Trophoblast cell (in vitro differentiated cells and primary cell): ENCODE measurements at regions not wholly inside any gene's neighbourhood (a gene's known extent, or its start where the extent isn't known, plus 50 kb on each side); places are given as distances from the start of the nearest gene placed in this dataset.
A peak's percentile ranks its signal among the peaks of the same experiment; 100 is the strongest.

ENCODE experiments used
- DNase-seq, 2 donors: peaks; one replicate each; pipeline ENCODE4 v3.0.0-alpha.2; 2016
- H2AFZ ChIP-seq: 2 replicates; pipeline ENCODE4 v1.6.1; 2013; ENCODE audit warnings: low read length, moderate library complexity, mild to moderate bottlenecking; ENCODE audit not compliant: insufficient read depth, poor library complexity
- H2AK5ac ChIP-seq: 2 replicates; pipeline ENCODE4 v1.6.1; 2013; ENCODE audit warnings: mild to moderate bottlenecking, low read length
- H2BK120ac ChIP-seq: 2 replicates; pipeline ENCODE4 v1.6.1; 2013; ENCODE audit warnings: low read length, mild to moderate bottlenecking, moderate library complexity; ENCODE audit not compliant: insufficient read depth, poor library complexity
- H2BK12ac ChIP-seq: 2 replicates; pipeline ENCODE4 v1.6.1; 2013; ENCODE audit warnings: mild to moderate bottlenecking, low read length, moderate library complexity
- H2BK5ac ChIP-seq: 2 replicates; pipeline ENCODE4 v1.6.1; 2013; ENCODE audit warnings: low read length, low read depth, moderate library complexity, mild to moderate bottlenecking; ENCODE audit not compliant: poor library complexity
- H3K14ac ChIP-seq: 2 replicates; pipeline ENCODE4 v1.6.1; 2013; ENCODE audit warnings: mild to moderate bottlenecking, low read length
- H3K18ac ChIP-seq: 2 replicates; pipeline ENCODE4 v1.6.1; 2013; ENCODE audit warnings: mild to moderate bottlenecking, low read length
- H3K23ac ChIP-seq: 2 replicates; pipeline ENCODE4 v1.6.1; 2013; ENCODE audit warnings: low read length
- H3K27ac ChIP-seq: 2 replicates; pipeline ENCODE4 v1.5.1; 2013; ENCODE audit warnings: low read depth, mild to moderate bottlenecking, inconsistent platforms, low read length, moderate library complexity
- H3K27me3 ChIP-seq: 2 replicates; pipeline ENCODE4 v1.6.1; 2013; ENCODE audit warnings: inconsistent platforms, mild to moderate bottlenecking, low read length, moderate library complexity; ENCODE audit not compliant: insufficient read depth
- H3K36me3 ChIP-seq, 2 experiments: 1 replicate in 1 of 2; 2 replicates in 1 of 2; pipeline ENCODE4 v1.6.1; 2013; ENCODE audit warnings: low read length in 2 of 2, mild to moderate bottlenecking in 2 of 2, moderate library complexity in 1 of 2; ENCODE audit not compliant: insufficient read depth in 2 of 2, control insufficient read depth in 1 of 2
- H3K4ac ChIP-seq: 2 replicates; pipeline ENCODE4 v1.6.1; 2013; ENCODE audit warnings: low read depth, mild to moderate bottlenecking, low read length, moderate library complexity
- H3K4me1 ChIP-seq, 2 experiments: 1 replicate in 1 of 2; 2 replicates in 1 of 2; pipeline ENCODE4 v1.6.1; 2013; ENCODE audit warnings: low read length in 2 of 2, mild to moderate bottlenecking in 2 of 2, moderate library complexity in 1 of 2; ENCODE audit not compliant: insufficient read depth in 2 of 2, control insufficient read depth in 1 of 2
- H3K4me2 ChIP-seq: 2 replicates; pipeline ENCODE4 v1.6.1; 2013; ENCODE audit warnings: inconsistent platforms, mild to moderate bottlenecking, low read length, moderate library complexity
- H3K4me3 ChIP-seq: 2 replicates; pipeline ENCODE4 v1.5.1; 2013; ENCODE audit warnings: mild to moderate bottlenecking, low read depth, low read length, inconsistent platforms
- H3K79me1 ChIP-seq: one replicate; pipeline ENCODE4 v1.6.1; 2013; ENCODE audit warnings: low read length
- H3K79me2 ChIP-seq: 2 replicates; pipeline ENCODE4 v1.6.1; 2013; ENCODE audit warnings: low read length, mild to moderate bottlenecking; ENCODE audit not compliant: control insufficient read depth, insufficient read depth, poor library complexity
- H3K9ac ChIP-seq: 2 replicates; pipeline ENCODE4 v1.6.1; 2013; ENCODE audit warnings: mild to moderate bottlenecking, low read length
- H3K9me3 ChIP-seq: 2 replicates; pipeline ENCODE4 v1.6.1; 2013; ENCODE audit warnings: low read depth, mild to moderate bottlenecking, control low read depth, inconsistent platforms, low read length; ENCODE audit not compliant: insufficient read depth
- H4K12ac ChIP-seq: 2 replicates; pipeline ENCODE4 v1.6.1; 2013; ENCODE audit warnings: low read depth, mild to moderate bottlenecking, low read length, moderate library complexity
- H4K8ac ChIP-seq: 2 replicates; pipeline ENCODE4 v1.6.1; 2013; ENCODE audit warnings: low read depth, mild to moderate bottlenecking, low read length, moderate library complexity
- H4K91ac ChIP-seq: one replicate; pipeline ENCODE4 v1.6.1; 2013; ENCODE audit warnings: low read depth, mild to moderate bottlenecking, low read length, moderate library complexity
- WGBS: extraction: QIAGEN DNeasy Blood & Tissue Kit; methylation state at CpG from one replicate; pipeline ENCODE4 v1.1.7; 2013; ENCODE audit warnings: missing lambda C conversion rate; ENCODE audit not compliant: insufficient read length, insufficient coverage; ENCODE audit errors: extremely low coverage; 5-methylcytosine and 5-hydroxymethylcytosine counted together

GRCh38 chr5:143572671-143573070 lies 169.2 kb upstream of the NR3C1 start:
- Histone ChIP-seq H3K27me3 (no peaks in the 10 kb centered on the region), H3K9me3 (no peaks in the 10 kb centered on the region), H2BK12ac (no peak overlapping the region), H3K79me1 (no peaks in the 10 kb centered on the region), H3K27ac (no peak overlapping the region), H3K18ac (no peak overlapping the region), H3K4me1 (no peaks in the 10 kb centered on the region), H4K91ac (no peak overlapping the region), H3K9ac (no peak overlapping the region), H3K23ac (no peak overlapping the region), H3K79me2 (no peaks in the 10 kb centered on the region), H2AFZ (no peak overlapping the region), H3K4me2 (no peak overlapping the region), H2BK120ac (no peak overlapping the region), H3K14ac (no peak overlapping the region), H3K4ac (no peak overlapping the region), H3K36me3 (no peaks in the 10 kb centered on the region), H4K12ac (no peak overlapping the region), H2BK5ac (no peak overlapping the region), H3K4me3 (no peak overlapping the region), H2AK5ac (no peak overlapping the region), H4K8ac (no peak overlapping the region)
- no CpG with 5 or more reads among the region's 5 CpGs for WGBS
- no peak for DNase-seq

DNA sequence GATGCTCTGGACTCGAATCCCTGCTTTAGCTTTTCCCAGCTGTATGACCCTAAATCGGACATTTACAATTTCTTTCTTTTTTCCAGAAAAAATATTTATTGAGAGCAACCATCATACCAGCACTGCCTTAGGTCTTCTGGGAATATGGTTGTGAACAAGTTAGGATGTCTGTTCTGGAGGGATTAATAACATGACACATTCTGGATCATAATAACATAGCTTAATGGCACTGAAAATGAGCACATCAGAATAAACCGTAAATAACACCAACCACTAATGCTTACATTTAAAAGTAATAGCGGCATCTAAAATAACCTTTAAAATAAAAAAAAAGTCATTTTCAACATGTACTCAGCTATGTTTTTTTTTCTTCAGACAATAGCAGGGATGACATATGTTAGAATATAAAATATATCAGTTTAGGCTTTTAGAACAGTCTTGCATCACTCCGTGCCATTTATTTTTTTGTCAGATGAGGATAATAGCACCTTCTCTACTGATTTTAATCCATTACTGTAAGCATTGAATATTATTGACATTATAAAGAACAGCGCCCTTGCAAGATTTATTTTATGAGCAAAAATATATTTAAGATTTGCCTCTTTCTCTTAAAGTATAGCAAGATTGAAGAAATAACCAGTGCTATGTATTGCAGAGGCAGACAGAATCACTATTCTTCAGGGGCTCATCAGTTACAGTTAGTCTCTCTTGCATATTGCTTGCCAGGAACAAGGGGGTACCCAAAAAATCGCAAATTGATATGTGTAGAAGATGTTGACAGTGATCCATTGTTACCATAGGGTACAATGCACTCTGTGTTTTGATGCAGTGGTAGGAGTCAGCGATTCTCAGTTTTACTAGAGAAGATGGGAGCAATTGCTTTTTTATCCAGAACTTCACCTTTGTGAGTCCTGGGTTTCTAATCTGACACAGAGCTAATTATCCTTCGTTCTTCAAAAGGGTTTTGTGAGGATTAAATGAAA lies 168.4 kb upstream of the NR3C1 start:
- H3K9me3 ChIP-seq = no peaks in the 10 kb centered on the region
- H3K4me3 ChIP-seq = no peak overlapping the region
- no peak overlapping the region for H3K18ac ChIP-seq
- no peak overlapping the region for H2BK12ac ChIP-seq
- no peaks in the 10 kb centered on the region for H3K79me2 ChIP-seq
- H3K9ac ChIP-seq = no peak overlapping the region
- no peaks in the 10 kb centered on the region for H3K79me1 ChIP-seq
- no peak overlapping the region for H2BK120ac ChIP-seq
- no peak overlapping the region for H3K14ac ChIP-seq
- H2AK5ac ChIP-seq = no peak overlapping the region
- H3K4me2 ChIP-seq = no peak overlapping the region
- WGBS = no CpG with 5 or more reads among the region's 9 CpGs
- H3K23ac ChIP-seq = no peak overlapping the region
- no peak overlapping the region for H4K91ac ChIP-seq
- H3K36me3 ChIP-seq = no peaks in the 10 kb centered on the region
- H3K27me3 ChIP-seq = no peaks in the 10 kb centered on the region
- no peak for DNase-seq
- no peak overlapping the region for H3K4ac ChIP-seq
- no peaks in the 10 kb centered on the region for H3K4me1 ChIP-seq
- no peak overlapping the region for H4K12ac ChIP-seq
- H2BK5ac ChIP-seq = no peak overlapping the region
- no peak overlapping the region for H4K8ac ChIP-seq
- H2AFZ ChIP-seq = no peak overlapping the region
- H3K27ac ChIP-seq = no peak overlapping the region

DNA sequence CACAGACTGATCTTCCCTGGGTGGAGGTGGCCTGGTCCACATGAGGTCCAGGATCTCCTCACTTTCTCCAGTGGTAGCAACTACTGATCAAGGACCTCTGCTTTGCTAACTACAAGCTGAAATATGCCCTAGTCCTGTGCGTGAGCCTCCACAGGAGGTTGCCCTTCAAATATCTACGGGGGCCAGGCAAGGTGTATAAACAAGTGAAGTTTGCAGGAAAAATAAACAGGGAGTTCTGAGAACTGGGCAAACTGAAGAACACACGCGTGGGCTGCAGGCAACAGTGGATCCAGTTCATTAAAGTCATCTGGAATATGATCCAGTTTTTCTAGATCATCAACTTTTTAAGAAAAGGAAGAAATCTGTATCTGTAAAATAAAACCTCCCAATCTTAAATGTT lies 167.5 kb upstream of the NR3C1 start:
- H3K9ac ChIP-seq = no peak overlapping the region
- H2BK12ac ChIP-seq = no peak overlapping the region
- no peak overlapping the region for H3K23ac ChIP-seq
- H3K4me1 ChIP-seq = no peaks in the 10 kb centered on the region
- no peak overlapping the region for H2AFZ ChIP-seq
- no peak overlapping the region for H4K8ac ChIP-seq
- H4K12ac ChIP-seq = no peak overlapping the region
- no peak for DNase-seq
- H3K14ac ChIP-seq = no peak overlapping the region
- no peak overlapping the region for H4K91ac ChIP-seq
- no peaks in the 10 kb centered on the region for H3K36me3 ChIP-seq
- no peak overlapping the region for H3K4me3 ChIP-seq
- no peak overlapping the region for H2BK5ac ChIP-seq
- H3K4me2 ChIP-seq = no peak overlapping the region
- H3K9me3 ChIP-seq = no peaks in the 10 kb centered on the region
- no peaks in the 10 kb centered on the region for H3K79me1 ChIP-seq
- no peak overlapping the region for H2AK5ac ChIP-seq
- no peaks in the 10 kb centered on the region for H3K79me2 ChIP-seq
- H2BK120ac ChIP-seq = no peak overlapping the region
- H3K27me3 ChIP-seq = no peaks in the 10 kb centered on the region
- no CpG with 5 or more reads among the region's 4 CpGs for WGBS
- H3K27ac ChIP-seq = no peak overlapping the region
- no peak overlapping the region for H3K4ac ChIP-seq
- H3K18ac ChIP-seq = no peak overlapping the region

DNA sequence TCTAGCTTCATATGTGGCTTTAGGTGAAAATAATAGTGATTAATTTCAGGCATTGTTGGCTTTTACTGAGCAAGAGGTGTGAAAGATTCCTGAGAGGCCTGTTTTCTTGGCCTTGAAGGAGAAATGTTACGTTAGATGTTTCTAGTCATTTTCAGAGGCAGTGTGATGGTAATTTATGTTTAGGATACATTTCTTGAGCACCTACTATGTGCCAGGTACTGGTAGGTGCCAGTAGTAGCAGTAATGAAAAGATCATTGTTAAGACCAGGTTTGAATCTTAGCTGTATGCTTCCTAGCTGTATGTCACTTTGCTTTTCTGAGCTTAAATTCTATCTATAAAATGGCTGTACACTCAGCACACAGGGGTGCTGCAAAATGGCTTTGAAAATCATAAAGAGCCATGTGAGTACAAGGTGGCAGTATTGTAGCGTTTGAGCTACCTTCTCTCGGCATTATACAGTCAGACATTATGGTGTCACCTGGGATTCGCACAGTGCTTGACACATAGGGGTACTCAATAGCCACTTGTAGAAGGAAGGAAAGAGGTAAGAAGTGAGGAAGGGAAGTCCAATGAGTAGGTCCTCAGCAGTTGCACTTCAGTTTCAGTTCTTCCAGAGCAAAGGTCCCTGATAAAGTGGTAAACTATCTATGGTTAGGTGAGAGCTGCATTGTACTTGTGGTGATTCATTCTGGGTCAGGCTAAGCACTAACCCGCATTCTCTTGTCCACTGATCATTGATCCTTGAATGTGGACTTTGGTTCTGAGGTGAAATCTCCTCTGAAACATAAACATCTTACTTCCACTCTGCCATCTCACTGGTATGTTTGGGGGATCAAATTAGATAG lies 166.5 kb upstream of the NR3C1 start:
- no peaks in the 10 kb centered on the region for H3K27me3 ChIP-seq
- H2AFZ ChIP-seq = no peak overlapping the region
- no peak overlapping the region for H3K4ac ChIP-seq
- H3K79me2 ChIP-seq = no peaks in the 10 kb centered on the region
- no peaks in the 10 kb centered on the region for H3K79me1 ChIP-seq
- no peak overlapping the region for H4K12ac ChIP-seq
- no peak overlapping the region for H4K8ac ChIP-seq
- H4K91ac ChIP-seq = no peak overlapping the region
- H3K36me3 ChIP-seq = no peaks in the 10 kb centered on the region
- H3K9me3 ChIP-seq = no peaks in the 10 kb centered on the region
- no CpG with 5 or more reads among the region's 5 CpGs for WGBS
- H2BK120ac ChIP-seq = no peak overlapping the region
- H2AK5ac ChIP-seq = no peak overlapping the region
- no peak overlapping the region for H3K23ac ChIP-seq
- no peaks in the 10 kb centered on the region for H3K4me1 ChIP-seq
- no peak overlapping the region for H3K18ac ChIP-seq
- no peak overlapping the region for H3K14ac ChIP-seq
- no peak overlapping the region for H2BK5ac ChIP-seq
- peak; percentile 55 to 79 for DNase-seq
- H3K4me2 ChIP-seq = no peak overlapping the region
- H3K4me3 ChIP-seq = no peak overlapping the region
- no peak overlapping the region for H2BK12ac ChIP-seq
- H3K27ac ChIP-seq = no peak overlapping the region
- no peak overlapping the region for H3K9ac ChIP-seq
